Hepatocyte (in vitro differentiated cells): ENCODE measurements at regions not wholly inside any gene's neighbourhood (a gene's known extent, or its start where the extent isn't known, plus 50 kb on each side); places are given as distances from the start of the nearest gene placed in this dataset.

Experiments
- CTCF ChIP-seq: fragments of 200-600 bp; sonication (generic); IDR thresholded peaks from 2 replicates; pipeline ENCODE4 v1.5.1; 2016; ENCODE audit warnings: antibody characterized with exemption, mild to moderate bottlenecking; ENCODE audit not compliant: poor library complexity
- EZH2phosphoT487 ChIP-seq: fragments of 200-600 bp; sonication (generic); IDR thresholded peaks from one replicate; pipeline ENCODE4 v1.6.1; 2018; ENCODE audit warnings: antibody characterized with exemption, mild to moderate bottlenecking, low read depth, moderate library complexity; ENCODE audit not compliant: unreplicated experiment, severe bottlenecking

DNA sequence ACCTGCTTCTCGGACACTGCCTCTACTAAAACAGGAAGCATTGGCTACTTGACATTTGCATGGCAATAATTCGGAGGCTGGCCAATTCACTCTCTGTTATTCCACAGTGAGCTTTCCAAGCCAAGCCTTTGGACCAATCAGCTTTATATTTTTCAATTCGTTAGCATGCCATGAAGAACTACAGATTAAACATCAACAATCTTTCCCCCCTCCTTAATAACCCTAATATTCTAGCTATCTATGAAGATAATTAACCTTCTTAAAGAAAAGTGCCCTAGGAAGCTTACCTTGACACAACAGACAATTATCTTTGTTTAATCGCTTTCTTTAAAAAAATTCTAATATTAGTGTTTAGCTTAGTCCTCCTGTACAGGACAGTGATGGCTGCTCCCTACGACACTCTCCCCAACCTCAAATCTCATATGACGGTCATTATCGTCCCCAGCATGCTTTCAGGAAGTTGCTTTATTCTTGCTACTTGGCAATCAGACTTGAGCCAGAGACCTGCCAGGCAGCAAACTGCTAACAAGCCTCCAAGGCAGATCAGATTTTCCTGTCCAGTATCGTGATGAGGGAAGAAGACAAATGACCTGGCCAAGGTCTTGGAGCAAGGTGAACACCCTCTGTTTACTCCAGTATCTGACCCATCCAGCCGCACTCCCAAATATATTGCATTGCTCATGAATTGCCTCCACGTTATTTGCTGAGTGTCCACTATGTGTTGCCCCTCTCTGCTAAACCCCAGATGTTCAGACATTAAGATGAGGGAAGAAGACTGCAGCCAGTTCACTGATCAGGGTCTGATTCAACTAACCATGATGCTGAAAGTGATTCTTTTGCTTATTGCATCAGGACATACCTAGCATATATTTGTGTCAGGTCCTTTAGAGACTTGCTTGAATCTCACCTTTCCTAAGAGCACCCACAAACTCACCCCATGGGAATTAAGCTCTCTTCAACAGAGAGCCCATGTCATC, 68.1 kb upstream of the LPP start:
- TF ChIP-seq CTCF (no peak), EZH2phosphoT487 (no peak)
